ENCODE measurements at regions not wholly inside any gene's neighbourhood (a gene's known extent, or its start where the extent isn't known, plus 50 kb on each side); places are given as distances from the start of the nearest gene placed in this dataset.

DNA sequence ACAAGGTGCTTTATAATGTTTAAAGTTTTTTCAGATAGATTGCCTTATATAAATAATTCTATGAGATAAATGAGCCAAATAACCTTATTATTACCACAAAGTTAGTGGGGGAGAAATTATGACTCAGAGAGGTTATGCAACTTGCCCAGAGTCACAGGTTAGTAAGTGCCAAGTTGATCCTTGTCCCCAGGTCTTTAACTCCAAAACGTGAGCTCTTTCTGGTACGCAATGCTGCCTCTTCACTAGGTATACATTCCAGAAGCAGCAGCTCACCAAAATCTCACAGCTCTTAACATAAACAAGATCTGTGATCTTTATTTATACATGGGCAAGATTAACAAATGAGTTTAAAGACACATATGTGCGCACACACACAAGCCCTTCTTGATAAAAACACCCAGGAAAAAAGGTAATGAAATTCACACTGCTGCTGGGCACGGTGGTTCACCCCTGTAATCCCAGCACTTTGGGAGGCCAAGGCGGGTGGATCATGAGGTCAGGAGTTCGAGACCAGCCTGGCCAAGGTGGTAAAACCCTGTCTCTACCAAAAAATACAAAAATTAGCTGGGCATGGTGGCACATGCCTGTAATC, 59.8 kb upstream of the NR2F2 start:
- TF ChIP-seq KDM4A (IDR thresholded peaks at IDR 0.05; ENCODE audit: low read depth, low read length, severe bottlenecking) (no peak), RBBP5 (IDR thresholded peaks at IDR 0.05; ENCODE audit: borderline replicate concordance, low read depth, low read length) (no peak), BACH1 (IDR thresholded peaks at IDR 0.05; ENCODE audit: low read length) (no peak), KDM5A (IDR thresholded peaks at IDR 0.05; ENCODE audit: low read length) (no peak), CEBPB (IDR thresholded peaks at IDR 0.05; ENCODE audit: low read depth, low read length) (no peak), SIRT6 (IDR thresholded peaks at IDR 0.05; ENCODE audit: low read length) (no peak), CHD1 (IDR thresholded peaks at IDR 0.05; ENCODE audit: low read depth, low read length) (no peak), FOSL1 (IDR thresholded peaks at IDR 0.05; ENCODE audit: insufficient read depth, low read depth, low read length) (no peak), TCF12 (IDR thresholded peaks at IDR 0.05; ENCODE audit: low read depth, low read length) (no peak), SP2 (IDR thresholded peaks at IDR 0.05; ENCODE audit: low read length) (no peak), CHD2 (IDR thresholded peaks at IDR 0.05; ENCODE audit: low read length) (no peak)
- TF ChIP-seq, protein P1, sequence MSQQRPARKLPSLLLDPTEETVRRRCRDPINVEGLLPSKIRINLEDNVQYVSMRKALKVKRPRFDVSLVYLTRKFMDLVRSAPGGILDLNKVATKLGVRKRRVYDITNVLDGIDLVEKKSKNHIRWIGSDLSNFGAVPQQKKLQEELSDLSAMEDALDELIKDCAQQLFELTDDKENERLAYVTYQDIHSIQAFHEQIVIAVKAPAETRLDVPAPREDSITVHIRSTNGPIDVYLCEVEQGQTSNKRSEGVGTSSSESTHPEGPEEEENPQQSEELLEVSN (IDR thresholded peaks at IDR 0.05) = no peak
- TF ChIP-seq, protein P2, sequence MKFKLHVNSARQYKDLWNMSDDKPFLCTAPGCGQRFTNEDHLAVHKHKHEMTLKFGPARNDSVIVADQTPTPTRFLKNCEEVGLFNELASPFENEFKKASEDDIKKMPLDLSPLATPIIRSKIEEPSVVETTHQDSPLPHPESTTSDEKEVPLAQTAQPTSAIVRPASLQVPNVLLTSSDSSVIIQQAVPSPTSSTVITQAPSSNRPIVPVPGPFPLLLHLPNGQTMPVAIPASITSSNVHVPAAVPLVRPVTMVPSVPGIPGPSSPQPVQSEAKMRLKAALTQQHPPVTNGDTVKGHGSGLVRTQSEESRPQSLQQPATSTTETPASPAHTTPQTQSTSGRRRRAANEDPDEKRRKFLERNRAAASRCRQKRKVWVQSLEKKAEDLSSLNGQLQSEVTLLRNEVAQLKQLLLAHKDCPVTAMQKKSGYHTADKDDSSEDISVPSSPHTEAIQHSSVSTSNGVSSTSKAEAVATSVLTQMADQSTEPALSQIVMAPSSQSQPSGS (IDR thresholded peaks at IDR 0.05; ENCODE audit: low read length) = no peak
- Histone ChIP-seq H2BK120ac (replicated peaks; ENCODE audit: low read depth, low read length) (no peak overlapping the region), H3K18ac (ENCODE audit: extremely low read depth, low read length) (no peak overlapping the region), H3K79me2 (ENCODE audit: control insufficient read depth in 1 of 2, insufficient read depth in 2 of 2, low read length in 2 of 2) (no peaks in the 10 kb centered on the region), H3K27ac (ENCODE audit: low read depth, low read length) (no peak overlapping the region), H2AFZ (ENCODE audit: low read length) (no peak overlapping the region), H2BK15ac (ENCODE audit: low read length) (no peak overlapping the region), H2BK20ac (ENCODE audit: low read length) (no peak overlapping the region), H4K20me1 (replicated peaks in 1 of 2; ENCODE audit: control insufficient read depth in 1 of 2, insufficient read depth in 2 of 2, low read length in 2 of 2) (no peaks in the 10 kb centered on the region), H3K23me2 (ENCODE audit: low read depth, low read length) (no peaks in the 10 kb centered on the region), H3K14ac (ENCODE audit: insufficient read length) (no peak overlapping the region), H3K79me1 (ENCODE audit: low read depth, low read length) (no peaks in the 10 kb centered on the region), H2AK5ac (ENCODE audit: low read depth, low read length) (no peak overlapping the region), H2BK5ac (ENCODE audit: low read depth, low read length) (no peak overlapping the region), H3K4me1 (replicated peaks in 1 of 4; ENCODE audit: control insufficient read depth in 3 of 4, insufficient read depth in 4 of 4, low read length in 3 of 4) (0 out of 7 replicates have a peak, but pooled peaks cover 0 to 2% (median 0%) of the 10 kb centered on the region in 4 experiments), H3K4me2 (ENCODE audit: insufficient read depth in 1 of 2, low read depth in 2 of 2, low read length in 2 of 2) (no peak overlapping the region), H4K8ac (ENCODE audit: extremely low read depth, insufficient read depth, low read length) (no peak overlapping the region), H3K36me3 (ENCODE audit: control insufficient read depth in 2 of 4, insufficient read depth in 4 of 4, low read length in 3 of 4) (no peaks in the 10 kb centered on the region), H4K91ac (replicated peaks; ENCODE audit: insufficient read length, low read length) (no peak overlapping the region), H2BK12ac (ENCODE audit: low read depth, low read length) (no peak overlapping the region), H3K23ac (ENCODE audit: insufficient read length) (no peak overlapping the region), H4K5ac (ENCODE audit: insufficient read length, low read depth, low read length) (no peak overlapping the region), H3K4me3 (ENCODE audit: extremely low read depth in 1 of 4, insufficient read depth in 2 of 4, low read depth in 3 of 4, low read length in 4 of 4) (no peak overlapping the region), H3K56ac (replicated peaks; ENCODE audit: insufficient read length, low read depth, low read length) (no peak overlapping the region), H3K4ac (replicated peaks; ENCODE audit: insufficient read length, low read depth, low read length) (no peak overlapping the region), H3K27me3 (replicated peaks in 1 of 4; ENCODE audit: control insufficient read depth in 3 of 4, extremely low read depth in 1 of 4, insufficient read depth in 3 of 4, low read length in 3 of 4) (no peaks in the 10 kb centered on the region), H3K9me3 (ENCODE audit: insufficient read depth in 2 of 2, low read depth in 1 of 2, low read length in 1 of 2) (no peaks in the 10 kb centered on the region), H3K9ac (replicated peaks in 1 of 4; ENCODE audit: extremely low read depth in 1 of 4, low read depth in 3 of 4, low read length in 3 of 4) (no peak overlapping the region)
- DNase-seq (ENCODE audit: low read depth in 1 of 2, low spot score in 2 of 2) (no peak), FAIRE-seq (no peak)
- CTCF ChIA-PET (ENCODE audit: partially characterized antibody) = interaction anchor here (0.6 to 0.8 kb wide), 3 partner anchors 15 to 977 kb away, joined by 3 to 6 read pairs (median 4); no protein-coding TSS in a partner anchor
- 85% methylated on average over 6 of the region's 6 CpGs; no CpG with 5 or more reads in 1 of the 2 experiments for WGBS, 2 experiments (ENCODE audit: extremely low coverage in 1 of 2, insufficient coverage in 1 of 2, insufficient read length in 1 of 2, insufficient replicate concordance in 2 of 2, low coverage in 1 of 2, low lambda C conversion rate in 2 of 2, missing lambda C conversion rate in 1 of 2)
- POLR2A ChIA-PET (ENCODE audit: partially characterized antibody) = no interaction called here

Measured in H1 (cell line).